ENCODE measurements at regions not wholly inside any gene's neighbourhood (a gene's known extent, or its start where the extent isn't known, plus 50 kb on each side); places are given as distances from the start of the nearest gene placed in this dataset.

GRCh38 chr6:47363736-47364135 is 54.0 kb upstream of the TNFRSF21 start:
- intact Hi-C loops (cut with micrococcal nuclease) (no loop called here), dilution Hi-C loops (cut with HindIII; ENCODE audit: low sequenced_read_pairs, unreplicated experiment) (no loop called here), in situ Hi-C loops (cut with MboI; ENCODE audit: low sequenced_read_pairs) (no loop called here)
- H2BK20ac ChIP-seq (ENCODE audit: low read depth, low read length), result no peak overlapping the region
- H4K20me1 ChIP-seq (ENCODE audit: insufficient read depth, low read length), result no peaks in the 10 kb centered on the region
- no peak for TF ChIP-seq ELK1 (IDR thresholded peaks at IDR 0.05; ENCODE audit: borderline replicate concordance, low read depth, low read length)
- H2AK5ac ChIP-seq (ENCODE audit: low read depth, low read length), result no peak overlapping the region
- CTCF ChIA-PET, result no interaction called here
- no peaks in the 10 kb centered on the region for H3K4me1 ChIP-seq (ENCODE audit: control insufficient read depth, insufficient read depth, low read length)
- no peak overlapping the region for H3K56ac ChIP-seq (ENCODE audit: extremely low read depth, insufficient read depth, low read length)
- H3K27ac ChIP-seq (ENCODE audit: insufficient read depth, low read length), result no peak overlapping the region
- H2BK15ac ChIP-seq (ENCODE audit: low read depth, low read length), result no peak overlapping the region
- no peak overlapping the region for H3K4me3 ChIP-seq (ENCODE audit: insufficient read depth, low read depth, low read length)
- H3K36me3 ChIP-seq (ENCODE audit: control insufficient read depth, insufficient read depth, low read length), result no peaks in the 10 kb centered on the region
- no peak overlapping the region for H3K9ac ChIP-seq (ENCODE audit: low read depth, low read length)
- H3K4me2 ChIP-seq (ENCODE audit: low read depth, low read length), result no peak overlapping the region
- DNase-seq, result no peak
- H3K4ac ChIP-seq (ENCODE audit: low read depth, low read length), result no peak overlapping the region
- no peak overlapping the region for H3K18ac ChIP-seq (ENCODE audit: low read depth, low read length)
- H3K14ac ChIP-seq (replicated peaks; ENCODE audit: low read depth, low read length), result no peak overlapping the region
- H3K27me3 ChIP-seq (ENCODE audit: control insufficient read depth, insufficient read depth, low read length), result no peaks in the 10 kb centered on the region
- no peak for ATAC-seq (ENCODE audit: low read depth)
- H2AFZ ChIP-seq (replicated peaks; ENCODE audit: low read length, poor library complexity), result no peak overlapping the region
- H3K79me1 ChIP-seq (ENCODE audit: low read depth in 1 of 2, low read length in 2 of 2), result no peaks in the 10 kb centered on the region
- H4K8ac ChIP-seq (ENCODE audit: low read depth in 2 of 2, low read length in 2 of 2), result no peak overlapping the region
- H3K9me3 ChIP-seq (ENCODE audit: control insufficient read depth, insufficient read depth, low read length), result no peaks in the 10 kb centered on the region
- H2BK120ac ChIP-seq (ENCODE audit: low read depth, low read length), result no peak overlapping the region
- no peak overlapping the region for H4K91ac ChIP-seq (ENCODE audit: insufficient read depth, low read depth, low read length)
- no peaks in the 10 kb centered on the region for H3K9me1 ChIP-seq (ENCODE audit: insufficient read depth, low read length)
- H3K23ac ChIP-seq (ENCODE audit: low read depth, low read length), result no peak overlapping the region
- no TSS peak for BruUV-seq (replicated peaks)
- H2BK5ac ChIP-seq (ENCODE audit: low read depth, low read length, poor library complexity, severe bottlenecking), result no peak overlapping the region
- no peak overlapping the region for H4K5ac ChIP-seq (ENCODE audit: low read depth, low read length)
- POLR2A ChIA-PET (ENCODE audit: unreplicated experiment), result no interaction called here
- H2AK9ac ChIP-seq (replicated peaks; ENCODE audit: low read depth, low read length, poor library complexity), result no peak overlapping the region

All from IMR-90 (cell line).